ENCODE measurements at regions not wholly inside any gene's neighbourhood (a gene's known extent, or its start where the extent isn't known, plus 50 kb on each side); places are given as distances from the start of the nearest gene placed in this dataset.

DNA sequence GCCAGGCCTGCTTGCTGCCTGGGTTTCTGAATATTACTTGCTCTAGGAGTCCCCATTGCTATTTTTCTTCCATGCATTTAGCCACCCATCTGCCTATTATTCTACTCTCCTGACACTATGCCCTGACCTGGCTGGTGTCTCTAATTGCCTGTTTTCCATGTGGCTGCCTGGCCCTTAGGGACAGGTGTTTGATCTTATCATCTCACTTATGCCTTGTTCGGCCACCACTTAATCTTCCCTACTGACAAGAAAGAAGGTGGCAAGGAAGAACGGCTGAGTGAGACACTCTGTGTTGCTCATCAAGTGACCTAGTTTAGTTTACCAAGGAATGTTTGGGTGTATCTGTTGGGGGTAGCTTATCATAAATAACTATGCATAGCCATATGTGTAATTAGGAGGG, 50.4 kb upstream of the RAPH1 start:
- Mint-ChIP-seq H3K27ac (no peak overlapping the region), H3K27me3 (ENCODE audit: low read depth) (no peaks in the 10 kb centered on the region)
- CTCF ChIA-PET, result interaction anchor here (1.3 kb wide), 1 partner anchor 99 kb away, joined by 7 read pairs; no protein-coding TSS in a partner anchor

DNA sequence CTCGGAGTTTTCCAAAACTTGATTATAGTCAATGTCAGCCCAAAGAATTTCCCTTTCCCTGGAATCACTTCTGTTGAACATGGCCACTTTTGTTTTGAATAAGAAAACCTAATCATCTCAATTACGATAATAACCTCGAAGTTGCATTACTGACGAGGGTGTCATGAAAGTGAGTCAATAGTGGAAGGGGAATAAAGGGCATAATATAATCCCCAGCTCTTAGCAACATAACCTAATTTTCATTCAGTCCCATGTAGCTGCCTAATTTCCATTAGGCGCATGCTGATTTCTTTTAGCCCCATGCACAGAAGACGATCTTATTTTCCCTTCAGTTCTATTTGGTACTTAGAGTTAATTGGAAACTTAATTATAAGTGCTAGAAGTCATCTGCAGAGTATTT, 51.1 kb upstream of the RAPH1 start:
- intact Hi-C loops (cut with micrococcal nuclease), result no loop called here
- CTCF ChIA-PET, result interaction anchor here (0.6 to 1.3 kb wide), 3 partner anchors 58 to 272 kb away, joined by 3 to 7 read pairs (median 5); no protein-coding TSS in a partner anchor

More for the DNA sequence above, 50.4 kb upstream of the RAPH1 start:
- Mint-ChIP-seq H3K36me3 (ENCODE audit: low read depth) (no peaks in the 10 kb centered on the region), H3K9me3 (no peaks in the 10 kb centered on the region), H3K4me3 (no peak overlapping the region), H3K4me1 (ENCODE audit: low read depth) (peaks cover 13% of the 10 kb centered on the region)
- intact Hi-C loops (cut with micrococcal nuclease), result no loop called here
- DNase-seq, result no peak

DNA sequence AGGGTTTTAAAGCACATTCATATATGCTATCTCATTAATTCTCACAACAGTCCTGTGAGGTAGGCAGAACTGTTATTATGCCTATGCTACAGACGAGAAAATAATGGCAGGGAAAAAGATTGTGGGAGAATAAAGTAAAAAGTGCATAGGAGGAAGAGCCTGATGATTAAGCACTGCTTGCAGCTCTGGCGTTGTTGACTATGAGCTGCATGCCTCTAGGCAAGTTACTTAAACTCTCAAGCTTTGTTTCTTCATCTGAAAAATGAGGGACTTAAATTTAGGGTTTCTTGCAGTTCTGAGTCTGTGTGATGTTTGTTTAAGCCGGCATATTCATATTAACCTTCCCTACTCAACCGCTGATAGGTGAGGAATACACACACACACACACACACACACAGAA, 51.6 kb upstream of the RAPH1 start:
- intact Hi-C loops (cut with micrococcal nuclease), result no loop called here
- no peak for DNase-seq
- no peaks in the 10 kb centered on the region for H3K27me3 Mint-ChIP-seq (ENCODE audit: low read depth)
- H3K4me3 Mint-ChIP-seq, result no peak overlapping the region
- no peak overlapping the region for H3K27ac Mint-ChIP-seq
- CTCF ChIA-PET, result interaction anchor here (0.6 kb wide), 1 partner anchor 272 kb away, joined by 3 read pairs; no protein-coding TSS in a partner anchor
- H3K9me3 Mint-ChIP-seq, result no peaks in the 10 kb centered on the region
- H3K36me3 Mint-ChIP-seq (ENCODE audit: low read depth), result no peaks in the 10 kb centered on the region
- peaks cover 19% of the 10 kb centered on the region for H3K4me1 Mint-ChIP-seq (ENCODE audit: low read depth)

More for the DNA sequence above, 51.1 kb upstream of the RAPH1 start:
- Mint-ChIP-seq H3K4me3 (no peak overlapping the region), H3K36me3 (ENCODE audit: low read depth) (no peaks in the 10 kb centered on the region), H3K27ac (no peak overlapping the region), H3K4me1 (ENCODE audit: low read depth) (peaks cover 14% of the 10 kb centered on the region), H3K27me3 (ENCODE audit: low read depth) (no peaks in the 10 kb centered on the region), H3K9me3 (no peaks in the 10 kb centered on the region)
- no peak for DNase-seq

DNA sequence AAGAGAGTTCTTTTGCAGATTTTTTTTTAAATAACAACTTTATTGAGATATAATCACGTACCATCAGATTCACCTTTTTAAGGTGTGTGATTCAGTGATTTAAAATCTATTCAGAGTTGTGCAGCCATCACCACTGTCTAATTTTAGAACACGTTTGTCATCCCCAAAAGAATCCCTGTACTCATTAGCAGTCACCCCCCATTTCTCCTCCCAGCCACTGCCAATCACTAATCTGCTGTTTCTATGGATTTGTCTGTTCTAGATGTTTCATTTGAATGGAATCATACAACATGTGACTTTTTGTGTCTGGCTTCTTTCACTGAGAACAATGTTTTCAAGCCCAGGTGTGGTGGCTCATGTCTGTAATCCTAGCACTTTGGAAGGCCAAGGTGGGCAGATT, 55.4 kb upstream of the RAPH1 start:
- Mint-ChIP-seq H3K4me1 (ENCODE audit: low read depth) (peaks cover 10% of the 10 kb centered on the region), H3K27ac (no peak overlapping the region), H3K27me3 (ENCODE audit: low read depth) (no peaks in the 10 kb centered on the region), H3K4me3 (no peak overlapping the region), H3K9me3 (no peaks in the 10 kb centered on the region), H3K36me3 (ENCODE audit: low read depth) (no peaks in the 10 kb centered on the region)
- intact Hi-C loops (cut with micrococcal nuclease), result no loop called here
- DNase-seq, result no peak
- CTCF ChIA-PET, result no interaction called here

DNA sequence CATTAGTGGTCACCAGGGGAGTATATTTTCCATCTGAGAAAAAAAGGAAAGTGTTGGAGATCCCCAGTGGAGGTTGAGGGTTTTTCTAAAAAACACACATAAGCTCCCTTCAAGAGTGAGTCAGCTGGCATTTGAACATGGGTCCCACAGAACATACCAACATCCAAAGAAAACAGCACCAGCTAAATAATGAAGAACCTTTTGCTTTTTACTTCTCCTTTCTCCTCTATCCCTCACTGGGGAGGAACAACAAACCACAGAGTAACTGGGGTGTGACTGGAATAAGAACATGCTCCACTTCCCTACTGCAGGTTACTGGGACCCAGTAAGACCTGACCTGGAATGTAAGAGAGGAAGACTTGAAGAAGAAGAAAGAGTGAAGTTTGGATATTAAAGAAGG, 56.5 kb upstream of the RAPH1 start:
- no peaks in the 10 kb centered on the region for H3K36me3 Mint-ChIP-seq (ENCODE audit: low read depth)
- no peaks in the 10 kb centered on the region for H3K9me3 Mint-ChIP-seq
- H3K4me3 Mint-ChIP-seq, result no peak overlapping the region
- intact Hi-C loops (cut with micrococcal nuclease), result no loop called here
- H3K27ac Mint-ChIP-seq, result no peak overlapping the region
- H3K4me1 Mint-ChIP-seq (ENCODE audit: low read depth), result peaks cover 7% of the 10 kb centered on the region
- CTCF ChIA-PET, result interaction anchor here (0.6 kb wide), 1 partner anchor 205 kb away, joined by 4 read pairs; no protein-coding TSS in a partner anchor
- no peaks in the 10 kb centered on the region for H3K27me3 Mint-ChIP-seq (ENCODE audit: low read depth)
- DNase-seq, result no peak

DNA sequence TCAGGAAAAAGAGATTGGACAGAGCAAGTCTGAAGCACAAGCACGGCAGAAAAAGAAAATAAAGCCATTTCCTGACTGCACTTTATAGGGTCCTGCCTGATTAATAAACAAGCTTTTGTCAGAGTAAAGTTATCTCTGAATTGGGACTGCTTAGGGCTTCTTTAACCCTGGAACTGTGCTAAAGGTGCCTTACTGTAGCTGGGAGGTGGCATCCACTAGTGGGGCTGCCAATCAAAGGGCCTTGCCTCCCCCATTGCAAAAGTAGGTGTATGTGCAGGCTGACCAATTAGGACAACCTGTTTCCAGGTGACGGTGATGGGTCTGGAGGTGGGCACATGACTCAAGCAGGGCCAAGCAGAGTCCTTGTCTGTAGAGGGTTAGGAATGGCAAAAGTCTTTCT, 57.4 kb upstream of the RAPH1 start:
- H3K4me3 Mint-ChIP-seq, result no peak overlapping the region
- H3K36me3 Mint-ChIP-seq (ENCODE audit: low read depth), result no peaks in the 10 kb centered on the region
- H3K4me1 Mint-ChIP-seq (ENCODE audit: low read depth), result peaks cover 7% of the 10 kb centered on the region
- no peaks in the 10 kb centered on the region for H3K9me3 Mint-ChIP-seq
- CTCF ChIA-PET, result no interaction called here
- H3K27me3 Mint-ChIP-seq (ENCODE audit: low read depth), result no peaks in the 10 kb centered on the region
- no peak overlapping the region for H3K27ac Mint-ChIP-seq
- intact Hi-C loops (cut with micrococcal nuclease), result no loop called here
- DNase-seq, result no peak

DNA sequence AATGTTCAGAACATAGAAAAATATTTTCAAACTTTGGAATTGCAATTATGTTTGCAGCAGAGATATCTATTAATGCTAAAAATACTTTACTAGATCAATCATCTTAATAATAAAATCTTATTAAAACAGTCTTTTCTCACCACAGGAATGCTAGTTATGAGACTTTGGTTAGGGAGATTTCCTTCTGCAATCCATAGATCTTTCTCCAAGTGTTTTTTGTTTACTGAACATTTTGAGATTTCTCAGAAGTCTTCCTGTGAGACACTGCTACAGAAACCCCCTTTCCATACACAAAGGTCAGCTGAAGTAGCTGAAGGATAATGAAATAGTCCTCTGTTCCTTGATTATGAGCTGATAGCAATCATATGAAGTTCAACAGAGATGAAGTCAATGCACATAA, 59.4 kb upstream of the RAPH1 start:
- Mint-ChIP-seq H3K4me1 (ENCODE audit: low read depth) (peaks cover 11% of the 10 kb centered on the region), H3K9me3 (no peaks in the 10 kb centered on the region), H3K27me3 (ENCODE audit: low read depth) (no peaks in the 10 kb centered on the region), H3K36me3 (ENCODE audit: low read depth) (no peaks in the 10 kb centered on the region), H3K4me3 (no peak overlapping the region), H3K27ac (no peak overlapping the region)
- no peak for DNase-seq
- intact Hi-C loops (cut with micrococcal nuclease), result no loop called here
- CTCF ChIA-PET, result interaction anchor here (0.6 kb wide), 1 partner anchor 282 kb away, joined by 3 read pairs; no protein-coding TSS in a partner anchor

DNA sequence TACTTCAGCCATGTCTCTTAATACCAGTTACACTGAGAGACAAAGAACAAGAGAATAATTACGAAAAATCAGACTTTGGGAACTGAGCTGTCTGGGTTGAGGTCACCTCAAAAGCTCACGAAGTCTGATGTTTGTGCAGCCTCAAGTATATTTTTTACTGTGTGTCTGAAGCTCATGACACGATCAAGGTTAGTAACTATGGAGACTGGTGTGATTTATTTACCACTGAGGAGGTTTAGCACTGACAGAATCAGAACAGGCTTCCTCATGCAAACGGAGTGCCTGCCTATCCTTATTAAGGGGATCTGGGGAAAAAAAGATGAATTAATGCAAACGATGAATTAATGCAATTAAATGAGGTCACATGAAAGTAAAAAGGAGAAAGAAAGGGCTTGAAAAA, 61.1 kb upstream of the RAPH1 start:
- CTCF ChIA-PET, result interaction anchor here (0.7 kb wide), 1 partner anchor 60 kb away, joined by 3 read pairs; no protein-coding TSS in a partner anchor
- no peaks in the 10 kb centered on the region for H3K36me3 Mint-ChIP-seq (ENCODE audit: low read depth)
- no peak overlapping the region for H3K4me3 Mint-ChIP-seq
- no peak overlapping the region for H3K27ac Mint-ChIP-seq
- peaks cover 13% of the 10 kb centered on the region for H3K4me1 Mint-ChIP-seq (ENCODE audit: low read depth)
- H3K27me3 Mint-ChIP-seq (ENCODE audit: low read depth), result no peaks in the 10 kb centered on the region
- H3K9me3 Mint-ChIP-seq, result no peaks in the 10 kb centered on the region
- intact Hi-C loops (cut with micrococcal nuclease), result no loop called here
- DNase-seq, result no peak

DNA sequence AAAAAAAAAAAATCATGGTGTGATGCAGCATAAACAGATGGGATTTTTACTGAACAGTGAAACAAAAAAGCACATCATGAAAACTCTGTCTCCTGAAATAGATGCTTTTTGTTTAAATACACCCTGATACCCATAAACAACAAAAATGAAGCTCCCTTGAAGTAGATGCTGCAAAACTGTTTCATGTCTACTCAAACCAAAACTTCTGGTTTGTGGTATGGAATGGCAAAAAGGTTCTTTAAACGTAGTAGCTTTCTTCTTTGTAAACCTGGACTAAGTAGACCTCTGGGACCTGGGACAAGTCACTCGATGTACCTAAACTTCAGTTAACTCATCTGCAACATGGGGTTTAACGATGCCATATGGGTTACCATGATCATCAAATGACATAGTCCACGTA, 64.4 kb upstream of the RAPH1 start:
- Mint-ChIP-seq H3K27ac (no peak overlapping the region), H3K4me3 (no peak overlapping the region), H3K4me1 (ENCODE audit: low read depth) (peaks cover 7% of the 10 kb centered on the region), H3K9me3 (no peaks in the 10 kb centered on the region), H3K36me3 (ENCODE audit: low read depth) (no peaks in the 10 kb centered on the region), H3K27me3 (ENCODE audit: low read depth) (no peaks in the 10 kb centered on the region)
- intact Hi-C loops (cut with micrococcal nuclease), result no loop called here
- CTCF ChIA-PET, result interaction anchor here (0.6 to 1.0 kb wide), 2 partner anchors 14 to 86 kb away, joined by 3 to 4 read pairs; no protein-coding TSS in a partner anchor
- no peak for DNase-seq

DNA sequence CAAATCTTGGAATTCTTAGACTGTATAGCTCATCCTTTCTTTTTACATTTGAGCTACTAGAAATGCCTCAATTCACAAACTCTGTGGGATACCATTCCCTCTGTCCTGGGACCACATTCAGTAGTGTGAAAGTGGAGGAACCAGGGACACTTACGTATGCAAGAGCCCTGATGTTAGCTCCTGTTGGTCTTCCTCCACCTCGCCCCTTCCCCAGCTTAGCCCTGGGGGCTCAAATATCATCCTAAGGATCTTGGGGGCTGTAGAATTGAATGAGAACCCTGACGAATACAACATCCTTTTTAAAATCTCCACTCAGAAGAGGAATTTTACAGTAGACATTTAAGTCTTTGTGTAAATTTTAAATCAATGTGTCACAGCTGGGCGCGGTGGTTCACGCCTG, 65.2 kb upstream of the RAPH1 start:
- H3K4me3 Mint-ChIP-seq, result no peak overlapping the region
- CTCF ChIA-PET, result interaction anchor here (0.6 to 0.8 kb wide), 2 partner anchors 17 to 385 kb away, joined by 3 read pairs; no protein-coding TSS in a partner anchor
- H3K9me3 Mint-ChIP-seq, result no peaks in the 10 kb centered on the region
- H3K4me1 Mint-ChIP-seq (ENCODE audit: low read depth), result peaks cover 7% of the 10 kb centered on the region
- no peak overlapping the region for H3K27ac Mint-ChIP-seq
- no peaks in the 10 kb centered on the region for H3K27me3 Mint-ChIP-seq (ENCODE audit: low read depth)
- intact Hi-C loops (cut with micrococcal nuclease), result no loop called here
- DNase-seq, result no peak
- no peaks in the 10 kb centered on the region for H3K36me3 Mint-ChIP-seq (ENCODE audit: low read depth)

DNA sequence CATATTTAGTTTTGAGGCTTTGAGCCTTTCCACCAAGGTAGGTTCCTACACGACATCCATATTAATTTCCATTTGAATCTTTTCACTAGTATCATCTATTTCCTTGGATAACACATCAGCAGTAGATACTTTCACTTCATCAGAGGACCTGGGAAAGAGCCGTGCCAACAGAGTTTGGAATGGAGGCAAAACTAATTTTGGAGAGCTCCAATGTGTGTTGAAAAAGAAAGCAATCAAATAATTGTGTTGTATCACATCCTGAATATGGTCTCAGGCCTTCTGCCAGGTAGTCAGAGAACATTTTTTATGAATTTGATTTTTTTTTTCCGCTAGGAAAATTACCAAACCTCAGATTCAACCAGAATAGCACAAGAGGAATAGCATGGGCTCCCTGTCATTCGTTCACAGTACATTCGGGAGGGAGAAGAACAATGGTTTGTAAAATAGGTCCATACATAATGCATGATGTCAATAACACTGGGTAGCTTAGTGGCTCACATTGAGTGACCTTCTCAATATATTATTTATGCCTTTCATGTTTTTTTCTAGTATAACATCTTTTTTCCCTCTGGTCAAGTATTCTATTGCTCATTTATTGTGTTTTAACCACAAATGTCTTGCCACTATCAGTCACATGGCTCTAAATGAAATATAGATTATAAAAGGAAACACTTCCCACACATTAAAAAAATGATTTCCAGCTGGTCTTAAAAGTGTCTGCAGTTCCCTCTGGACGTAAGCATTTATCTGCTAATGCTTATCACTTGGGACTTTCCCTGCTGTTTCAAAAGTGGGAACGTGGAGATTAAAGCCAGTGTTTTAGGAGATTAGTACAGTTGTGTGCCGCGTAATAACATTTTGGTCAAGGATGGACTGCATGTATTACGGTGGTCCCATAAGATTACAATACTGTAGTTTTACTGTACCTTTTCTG, 68.6 kb upstream of the RAPH1 start:
- no peak for DNase-seq
- CTCF ChIA-PET, result interaction anchor here (0.6 kb wide), 1 partner anchor 994 kb away, joined by 3 read pairs; no protein-coding TSS in a partner anchor
- Mint-ChIP-seq H3K9me3 (no peaks in the 10 kb centered on the region), H3K27ac (no peak overlapping the region), H3K4me3 (no peak overlapping the region), H3K4me1 (ENCODE audit: low read depth) (peaks cover 4% of the 10 kb centered on the region), H3K36me3 (ENCODE audit: low read depth) (no peaks in the 10 kb centered on the region), H3K27me3 (ENCODE audit: low read depth) (no peaks in the 10 kb centered on the region)
- intact Hi-C loops (cut with micrococcal nuclease), result no loop called here

DNA sequence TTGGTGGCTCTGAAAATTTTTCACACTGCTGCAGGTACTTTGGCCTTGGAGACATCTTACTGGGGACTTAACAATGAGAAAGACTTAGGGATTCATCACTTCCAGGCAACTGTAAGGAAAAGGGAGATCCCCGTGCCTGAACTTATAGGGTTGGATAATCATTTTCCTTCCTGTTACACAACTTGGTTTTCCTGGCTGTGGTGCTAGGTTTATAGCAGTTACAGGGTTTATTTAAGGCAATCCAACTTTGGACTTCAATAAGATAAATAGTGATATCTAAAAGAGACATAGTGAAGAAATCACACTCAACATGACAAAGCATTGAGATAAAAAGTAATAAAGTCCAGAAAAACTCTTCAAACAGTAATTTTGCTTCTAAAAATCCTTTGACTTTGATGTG, 70.2 kb upstream of the RAPH1 start:
- Mint-ChIP-seq H3K27me3 (ENCODE audit: low read depth) (no peaks in the 10 kb centered on the region), H3K4me3 (no peak overlapping the region), H3K4me1 (ENCODE audit: low read depth) (no peaks in the 10 kb centered on the region), H3K36me3 (ENCODE audit: low read depth) (no peaks in the 10 kb centered on the region), H3K27ac (no peak overlapping the region), H3K9me3 (no peaks in the 10 kb centered on the region)
- intact Hi-C loops (cut with micrococcal nuclease), result no loop called here
- no peak for DNase-seq
- CTCF ChIA-PET, result no interaction called here

DNA sequence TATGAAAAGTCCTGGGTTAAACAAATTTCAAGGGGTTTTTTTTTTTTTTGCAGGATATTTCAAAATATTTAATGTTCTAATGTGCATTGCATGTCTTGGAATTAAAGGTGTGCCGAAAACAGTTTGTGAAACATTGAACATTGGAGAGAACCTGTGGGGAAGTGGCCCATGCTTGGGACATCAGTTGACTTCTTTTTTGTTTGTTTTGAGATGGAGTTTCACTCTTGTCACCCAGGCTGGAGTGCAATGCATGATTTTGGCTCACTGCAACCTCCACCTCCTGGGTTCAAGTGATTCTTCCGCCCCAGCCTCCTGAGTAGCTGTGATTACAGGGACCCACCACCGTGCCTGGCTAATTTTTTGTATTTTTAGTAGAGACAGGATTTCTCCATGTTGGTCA, 71.0 kb upstream of the RAPH1 start:
- CTCF ChIA-PET, result interaction anchor here (1.3 kb wide), 1 partner anchor 209 kb away, joined by 4 read pairs; no protein-coding TSS in a partner anchor
- intact Hi-C loops (cut with micrococcal nuclease), result no loop called here
- Mint-ChIP-seq H3K27ac (no peak overlapping the region), H3K36me3 (ENCODE audit: low read depth) (no peaks in the 10 kb centered on the region), H3K27me3 (ENCODE audit: low read depth) (no peaks in the 10 kb centered on the region), H3K4me1 (ENCODE audit: low read depth) (no peaks in the 10 kb centered on the region), H3K4me3 (no peak overlapping the region), H3K9me3 (no peaks in the 10 kb centered on the region)
- DNase-seq, result no peak

Measured in activated naive CD4-positive, alpha-beta T cell treated with anti-CD3 and anti-CD28 coated beads for 36 hours (primary cell).